Tibial artery (tissue), 4 donors: ENCODE measurements at regions not wholly inside any gene's neighbourhood (a gene's known extent, or its start where the extent isn't known, plus 50 kb on each side); places are given as distances from the start of the nearest gene placed in this dataset.

Experiments
- DNase-seq, 2 donors: peaks; one replicate each; pipeline ENCODE4 v3.0.0-alpha.2; 2019
- H3K27ac ChIP-seq, 2 donors: fragments of 200-600 bp; sonication (generic) in 1 of 2; 1 replicate in 1 of 2; 2 replicates in 1 of 2; pipeline ENCODE4 v1.5.1; 2018 to 2019; ENCODE audit warnings: mild to moderate bottlenecking in 1 of 2
- H3K27me3 ChIP-seq, 2 donors: fragments of 200-600 bp; sonication (generic) in 1 of 2; one replicate each; pipeline versions ENCODE4 v1.5.1 to v1.6.0; 2016 to 2019
- H3K36me3 ChIP-seq, 3 donors: fragments of 200-600 bp; sonication (generic) in 2 of 3; one replicate each; pipeline ENCODE4 v1.5.1; 2016 to 2019; ENCODE audit warnings: mild to moderate bottlenecking in 2 of 3
- H3K4me1 ChIP-seq, 4 donors: fragments of 200-600 bp; sonication (generic) in 2 of 4; 1 replicate in 3 of 4; 2 replicates in 1 of 4; pipeline ENCODE4 v1.5.1; 2016 to 2019
- H3K4me3 ChIP-seq, 2 donors: fragments of 200-600 bp; sonication (generic) in 1 of 2; 1 replicate in 1 of 2; 2 replicates in 1 of 2; pipeline ENCODE4 v1.5.1; 2018 to 2019; ENCODE audit warnings: mild to moderate bottlenecking in 2 of 2
- H3K9me3 ChIP-seq, 3 donors: fragments of 200-600 bp; sonication (generic) in 1 of 3; one replicate each; pipeline ENCODE4 v1.5.1; 2016 to 2019
- intact Hi-C: fragments of 100-400 bp; cut with DNase I; formaldehyde crosslinking; loops from one replicate; pipeline ENCODE4 v1.15.0; 2023; ENCODE audit warnings: low total_unique reads
- TF ChIP-seq, protein P1 (sequence below), 2 experiments: fragments of 200-600 bp in 1 of 2; fragments of 450-650 bp in 1 of 2; IDR thresholded peaks; one replicate each; pipeline ENCODE4 v1.5.1; 2017 to 2019; ENCODE audit warnings: antibody characterized with exemption in 2 of 2, mild to moderate bottlenecking in 1 of 2, moderate library complexity in 1 of 2

DNA sequence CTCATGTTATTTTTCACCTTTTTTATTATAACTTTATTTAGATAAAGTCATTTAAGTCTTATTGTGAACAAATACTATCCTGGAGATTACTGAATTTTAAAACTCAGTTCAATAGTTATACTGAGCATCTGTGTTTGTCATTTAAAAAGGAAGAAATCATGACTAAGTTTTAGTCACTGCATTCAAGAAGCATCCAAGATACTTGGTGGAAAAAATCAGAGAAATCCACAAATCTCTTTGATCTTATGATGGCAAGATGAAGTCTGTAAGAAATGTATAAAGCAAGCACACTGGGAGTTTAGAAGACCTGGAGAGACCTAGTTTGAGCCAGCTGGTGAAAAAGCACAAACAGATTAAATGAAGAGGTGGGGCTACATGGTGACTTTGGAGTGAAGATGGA lies 529.8 kb upstream of the IGFBP3 start:
- TF ChIP-seq, protein P1, sequence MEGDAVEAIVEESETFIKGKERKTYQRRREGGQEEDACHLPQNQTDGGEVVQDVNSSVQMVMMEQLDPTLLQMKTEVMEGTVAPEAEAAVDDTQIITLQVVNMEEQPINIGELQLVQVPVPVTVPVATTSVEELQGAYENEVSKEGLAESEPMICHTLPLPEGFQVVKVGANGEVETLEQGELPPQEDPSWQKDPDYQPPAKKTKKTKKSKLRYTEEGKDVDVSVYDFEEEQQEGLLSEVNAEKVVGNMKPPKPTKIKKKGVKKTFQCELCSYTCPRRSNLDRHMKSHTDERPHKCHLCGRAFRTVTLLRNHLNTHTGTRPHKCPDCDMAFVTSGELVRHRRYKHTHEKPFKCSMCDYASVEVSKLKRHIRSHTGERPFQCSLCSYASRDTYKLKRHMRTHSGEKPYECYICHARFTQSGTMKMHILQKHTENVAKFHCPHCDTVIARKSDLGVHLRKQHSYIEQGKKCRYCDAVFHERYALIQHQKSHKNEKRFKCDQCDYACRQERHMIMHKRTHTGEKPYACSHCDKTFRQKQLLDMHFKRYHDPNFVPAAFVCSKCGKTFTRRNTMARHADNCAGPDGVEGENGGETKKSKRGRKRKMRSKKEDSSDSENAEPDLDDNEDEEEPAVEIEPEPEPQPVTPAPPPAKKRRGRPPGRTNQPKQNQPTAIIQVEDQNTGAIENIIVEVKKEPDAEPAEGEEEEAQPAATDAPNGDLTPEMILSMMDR (IDR thresholded peaks at IDR 0.05), result no peak

DNA sequence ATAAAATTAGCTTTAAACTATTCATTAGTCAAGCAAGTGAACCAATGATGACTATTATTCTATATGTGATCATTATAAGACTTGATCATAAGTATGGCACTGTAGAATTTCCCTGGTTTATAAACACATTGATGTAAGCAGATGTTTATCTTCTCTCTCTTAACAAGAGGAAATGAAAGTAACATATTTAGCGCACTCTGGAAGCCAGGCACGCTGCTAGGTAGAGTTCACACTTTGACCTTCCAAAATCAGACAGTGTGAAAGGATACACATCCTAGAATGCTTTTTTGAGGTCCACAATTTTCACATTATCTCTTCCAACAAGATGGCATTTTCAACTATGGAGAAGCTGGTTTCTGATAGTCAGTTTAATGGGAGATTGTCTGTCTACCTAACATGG lies 529.4 kb upstream of the IGFBP3 start:
- Histone ChIP-seq H3K9me3 (no peaks in the 10 kb centered on the region), H3K4me3 (no peak overlapping the region), H3K4me1 (peaks cover 0 to 14% (median 0%) of the 10 kb centered on the region in 4 donors), H3K27me3 (no peaks in the 10 kb centered on the region), H3K27ac (no peak overlapping the region), H3K36me3 (no peaks in the 10 kb centered on the region)
- no peak for DNase-seq
- intact Hi-C loops, result no loop called here
- TF ChIP-seq, protein P1 (IDR thresholded peaks at IDR 0.05), result no peak

More for the DNA sequence above, 529.8 kb upstream of the IGFBP3 start:
- no peak overlapping the region for H3K4me3 ChIP-seq
- intact Hi-C loops, result no loop called here
- no peak overlapping the region for H3K27ac ChIP-seq
- no peaks in the 10 kb centered on the region for H3K36me3 ChIP-seq
- H3K4me1 ChIP-seq, result peaks cover 0 to 18% (median 2%) of the 10 kb centered on the region in 4 donors
- DNase-seq, result no peak
- no peaks in the 10 kb centered on the region for H3K9me3 ChIP-seq
- H3K27me3 ChIP-seq, result no peaks in the 10 kb centered on the region

DNA sequence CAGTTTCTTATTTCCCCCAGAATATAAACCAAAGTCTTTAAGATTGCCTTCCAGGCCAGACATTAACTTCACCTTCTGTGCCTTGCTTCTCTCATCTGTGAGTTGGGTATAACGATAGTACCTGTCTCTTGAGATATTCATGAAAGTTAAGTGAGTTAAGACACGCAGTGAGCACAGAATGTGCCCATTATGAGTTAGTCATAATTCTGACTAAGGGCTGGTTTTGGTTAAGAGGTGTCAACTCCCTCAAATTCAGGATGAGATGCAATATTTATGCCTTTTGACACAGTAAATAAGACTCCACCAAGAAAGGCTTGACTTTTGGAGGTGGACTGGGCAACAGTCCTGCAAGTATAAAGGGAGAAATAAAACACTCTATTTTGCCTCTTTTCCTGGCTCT lies 528.7 kb upstream of the IGFBP3 start:
- Histone ChIP-seq H3K9me3 (no peaks in the 10 kb centered on the region), H3K27me3 (no peaks in the 10 kb centered on the region), H3K4me3 (no peak overlapping the region), H3K36me3 (no peaks in the 10 kb centered on the region), H3K27ac (no peak overlapping the region), H3K4me1 (peaks cover 0 to 7% (median 0%) of the 10 kb centered on the region in 4 donors)
- TF ChIP-seq, protein P1 (IDR thresholded peaks at IDR 0.05), result no peak
- no peak for DNase-seq
- intact Hi-C loops, result no loop called here

DNA sequence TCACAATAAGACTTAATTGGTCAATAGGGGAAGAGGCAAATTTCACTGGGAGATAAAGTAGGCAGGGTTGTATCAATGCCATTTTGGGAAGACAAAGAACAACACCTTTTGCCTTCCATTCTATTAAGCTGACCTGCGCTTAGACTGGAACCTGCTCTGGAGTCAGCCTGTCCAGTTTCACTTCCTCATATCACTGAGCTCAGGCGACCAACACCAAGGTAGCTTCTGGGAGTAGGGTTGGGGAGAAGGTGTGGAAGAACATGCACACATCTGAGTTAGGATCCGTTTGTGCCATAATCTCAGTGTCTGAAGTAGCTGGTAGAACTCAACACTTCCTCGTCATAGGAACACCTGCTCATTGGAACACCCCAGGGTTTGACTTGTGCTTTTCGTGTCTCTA lies 527.4 kb upstream of the IGFBP3 start:
- no peak for DNase-seq
- H3K36me3 ChIP-seq, result no peaks in the 10 kb centered on the region

DNA sequence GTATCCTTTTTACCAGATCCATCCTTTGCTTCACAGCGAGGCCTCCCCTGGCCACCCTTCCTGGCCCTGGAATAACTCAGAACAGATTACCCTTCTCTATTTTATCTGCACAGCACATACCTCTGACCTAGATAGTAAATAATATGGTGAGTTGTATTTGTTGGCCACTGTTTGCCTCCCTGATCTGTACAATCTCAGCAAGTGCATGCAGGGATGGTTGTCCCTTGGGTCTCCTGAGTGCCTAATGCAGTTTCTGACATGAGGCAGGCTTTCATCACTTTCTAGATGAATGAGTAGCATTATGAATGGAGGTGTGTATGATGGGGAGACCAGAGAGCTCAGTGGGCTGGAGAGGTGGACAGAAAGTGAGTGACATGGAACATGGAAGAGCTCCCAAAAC lies 525.1 kb upstream of the IGFBP3 start:
- Histone ChIP-seq H3K4me3 (no peak overlapping the region), H3K27ac (no peak overlapping the region), H3K36me3 (no peaks in the 10 kb centered on the region), H3K9me3 (no peaks in the 10 kb centered on the region), H3K27me3 (no peaks in the 10 kb centered on the region), H3K4me1 (no peaks in the 10 kb centered on the region)
- no peak for DNase-seq
- intact Hi-C loops, result no loop called here
- TF ChIP-seq, protein P1 (IDR thresholded peaks at IDR 0.05), result no peak

More for the DNA sequence above, 527.4 kb upstream of the IGFBP3 start:
- Histone ChIP-seq H3K9me3 (no peaks in the 10 kb centered on the region), H3K27me3 (no peaks in the 10 kb centered on the region), H3K27ac (no peak overlapping the region), H3K4me3 (no peak overlapping the region), H3K4me1 (no peaks in the 10 kb centered on the region)
- TF ChIP-seq, protein P1 (IDR thresholded peaks at IDR 0.05), result no peak
- intact Hi-C loops, result no loop called here

DNA sequence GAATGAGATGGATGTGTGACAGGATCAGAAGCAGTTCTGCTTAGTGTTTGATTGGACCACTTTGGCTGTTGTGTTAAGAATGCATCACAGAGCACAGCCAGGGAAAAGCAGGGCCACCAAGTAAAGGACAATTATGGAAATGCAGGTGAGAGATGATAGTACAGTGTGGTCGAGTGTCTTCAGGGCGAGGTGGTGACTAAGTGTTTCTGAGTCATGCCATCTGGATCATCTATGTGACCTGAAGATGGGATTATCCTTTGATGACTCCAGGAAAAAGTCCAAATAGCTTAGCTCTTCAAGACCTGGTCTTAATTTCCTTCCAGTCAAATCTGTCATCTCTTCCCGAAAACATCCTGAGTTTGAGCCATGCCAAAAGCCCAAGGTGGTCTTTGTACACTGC lies 523.2 kb upstream of the IGFBP3 start:
- no peaks in the 10 kb centered on the region for H3K36me3 ChIP-seq
- no peak overlapping the region for H3K4me3 ChIP-seq
- intact Hi-C loops, result no loop called here
- H3K27me3 ChIP-seq, result no peaks in the 10 kb centered on the region
- H3K9me3 ChIP-seq, result no peaks in the 10 kb centered on the region
- no peaks in the 10 kb centered on the region for H3K4me1 ChIP-seq
- H3K27ac ChIP-seq, result no peak overlapping the region
- DNase-seq, result no peak
- TF ChIP-seq, protein P1 (IDR thresholded peaks at IDR 0.05), result no peak
